ENCODE measurements at regions not wholly inside any gene's neighbourhood (a gene's known extent, or its start where the extent isn't known, plus 50 kb on each side); places are given as distances from the start of the nearest gene placed in this dataset.

DNA sequence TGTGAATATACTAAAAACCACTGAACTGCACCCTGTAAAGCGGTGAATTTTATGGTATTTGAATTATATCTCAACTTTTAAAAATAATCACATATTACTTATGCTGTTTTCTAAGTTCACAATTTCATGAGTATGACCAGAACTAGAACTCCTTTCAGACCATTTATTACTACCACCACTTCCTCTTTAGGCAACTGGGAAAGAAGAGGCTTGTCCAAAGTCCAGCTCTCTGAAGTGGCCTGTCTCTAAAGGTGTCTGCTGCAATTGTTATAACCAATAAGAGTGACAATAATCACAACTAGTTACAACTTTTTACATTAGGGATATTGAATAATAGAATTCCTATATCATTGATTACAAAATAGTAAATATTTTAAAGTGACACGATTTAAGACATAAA lies 267.9 kb upstream of the PIK3C3 start:
- DNase-seq (ENCODE audit: low read depth), result no peak
- TF ChIP-seq POLR2A (IDR thresholded peaks at IDR 0.05; ENCODE audit: extremely low read depth, insufficient read length), result no peak
- TF ChIP-seq, protein P1, sequence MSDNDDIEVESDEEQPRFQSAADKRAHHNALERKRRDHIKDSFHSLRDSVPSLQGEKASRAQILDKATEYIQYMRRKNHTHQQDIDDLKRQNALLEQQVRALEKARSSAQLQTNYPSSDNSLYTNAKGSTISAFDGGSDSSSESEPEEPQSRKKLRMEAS (IDR thresholded peaks at IDR 0.05; ENCODE audit: low read depth, low read length), result no peak
- TF ChIP-seq, protein P2, sequence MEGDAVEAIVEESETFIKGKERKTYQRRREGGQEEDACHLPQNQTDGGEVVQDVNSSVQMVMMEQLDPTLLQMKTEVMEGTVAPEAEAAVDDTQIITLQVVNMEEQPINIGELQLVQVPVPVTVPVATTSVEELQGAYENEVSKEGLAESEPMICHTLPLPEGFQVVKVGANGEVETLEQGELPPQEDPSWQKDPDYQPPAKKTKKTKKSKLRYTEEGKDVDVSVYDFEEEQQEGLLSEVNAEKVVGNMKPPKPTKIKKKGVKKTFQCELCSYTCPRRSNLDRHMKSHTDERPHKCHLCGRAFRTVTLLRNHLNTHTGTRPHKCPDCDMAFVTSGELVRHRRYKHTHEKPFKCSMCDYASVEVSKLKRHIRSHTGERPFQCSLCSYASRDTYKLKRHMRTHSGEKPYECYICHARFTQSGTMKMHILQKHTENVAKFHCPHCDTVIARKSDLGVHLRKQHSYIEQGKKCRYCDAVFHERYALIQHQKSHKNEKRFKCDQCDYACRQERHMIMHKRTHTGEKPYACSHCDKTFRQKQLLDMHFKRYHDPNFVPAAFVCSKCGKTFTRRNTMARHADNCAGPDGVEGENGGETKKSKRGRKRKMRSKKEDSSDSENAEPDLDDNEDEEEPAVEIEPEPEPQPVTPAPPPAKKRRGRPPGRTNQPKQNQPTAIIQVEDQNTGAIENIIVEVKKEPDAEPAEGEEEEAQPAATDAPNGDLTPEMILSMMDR (IDR thresholded peaks at IDR 0.05; ENCODE audit: low read depth, low read length), result no peak
- no peak overlapping the region for H3K4me3 ChIP-seq (ENCODE audit: low read depth, low read length)

DNA sequence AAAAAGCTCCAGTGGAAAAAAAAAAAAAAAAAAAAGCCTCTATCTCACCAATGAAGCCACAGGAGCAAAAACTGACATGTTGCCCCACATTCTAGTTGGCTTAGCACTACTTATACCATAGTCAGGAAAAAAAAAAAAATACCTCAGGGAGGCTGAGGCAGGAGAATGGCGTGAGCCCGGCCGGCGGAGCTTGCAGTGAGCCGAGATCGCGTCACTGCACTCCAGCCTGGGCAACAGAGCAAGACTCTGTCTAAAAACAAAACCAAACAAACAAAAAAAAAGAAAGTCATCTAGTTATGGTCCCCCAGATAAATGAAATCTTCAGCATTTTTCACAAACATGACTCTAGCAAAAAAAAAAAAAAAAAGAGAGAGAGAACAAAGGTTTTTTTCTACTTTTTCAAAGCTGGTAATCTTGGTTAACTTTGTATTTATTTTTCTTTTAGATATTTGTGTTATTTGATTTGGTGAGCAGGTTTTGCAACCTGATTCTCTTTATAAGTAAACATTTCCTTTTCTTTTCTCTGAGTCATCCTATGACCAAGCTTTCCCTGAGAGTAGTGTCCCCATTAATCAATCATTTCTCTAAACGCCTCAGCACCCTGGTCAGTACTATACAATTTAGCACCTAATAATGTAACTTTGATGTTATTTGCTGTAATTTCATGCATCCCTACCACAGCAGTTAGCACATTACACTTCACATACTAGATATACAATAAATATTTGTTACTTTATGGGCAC lies 273.7 kb upstream of the PIK3C3 start:
- TF ChIP-seq, protein P2 (IDR thresholded peaks at IDR 0.05; ENCODE audit: low read depth, low read length), result no peak
- TF ChIP-seq, protein P1 (IDR thresholded peaks at IDR 0.05; ENCODE audit: low read depth, low read length), result no peak
- no peak for TF ChIP-seq MYC (IDR thresholded peaks at IDR 0.05; ENCODE audit: low read depth, low read length)
- no peak for TF ChIP-seq POLR2A (IDR thresholded peaks at IDR 0.05; ENCODE audit: extremely low read depth, insufficient read length)
- no peak for DNase-seq (ENCODE audit: low read depth)
- H3K4me3 ChIP-seq (ENCODE audit: low read depth, low read length), result no peak overlapping the region

DNA sequence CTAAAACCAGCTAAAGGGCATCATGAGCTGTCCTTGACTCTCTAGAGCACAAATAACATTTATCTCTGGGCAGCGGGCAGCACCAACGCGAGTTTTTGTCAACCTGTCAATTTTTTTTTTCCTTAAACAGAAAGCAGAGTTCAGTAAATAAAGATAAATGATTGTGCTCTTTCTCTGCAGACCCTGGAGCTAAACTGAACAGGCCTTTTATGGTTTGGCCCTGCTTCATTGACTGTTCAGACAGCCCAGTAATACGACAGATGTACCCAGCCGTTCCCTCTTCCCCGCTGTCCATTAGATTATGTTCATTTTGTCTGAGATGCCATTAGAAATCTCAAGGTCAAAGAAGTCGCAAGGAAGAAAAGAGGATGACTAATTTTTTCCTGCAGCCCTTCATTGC lies 280.5 kb upstream of the PIK3C3 start:
- DNase-seq (ENCODE audit: low read depth), result no peak
- TF ChIP-seq, protein P1 (IDR thresholded peaks at IDR 0.05; ENCODE audit: low read depth, low read length), result no peak
- TF ChIP-seq, protein P2 (IDR thresholded peaks at IDR 0.05; ENCODE audit: low read depth, low read length), result no peak
- TF ChIP-seq POLR2A (IDR thresholded peaks at IDR 0.05; ENCODE audit: extremely low read depth, insufficient read length) (no peak), MYC (IDR thresholded peaks at IDR 0.05; ENCODE audit: low read depth, low read length) (no peak)
- H3K4me3 ChIP-seq (ENCODE audit: low read depth, low read length), result no peak overlapping the region

DNA sequence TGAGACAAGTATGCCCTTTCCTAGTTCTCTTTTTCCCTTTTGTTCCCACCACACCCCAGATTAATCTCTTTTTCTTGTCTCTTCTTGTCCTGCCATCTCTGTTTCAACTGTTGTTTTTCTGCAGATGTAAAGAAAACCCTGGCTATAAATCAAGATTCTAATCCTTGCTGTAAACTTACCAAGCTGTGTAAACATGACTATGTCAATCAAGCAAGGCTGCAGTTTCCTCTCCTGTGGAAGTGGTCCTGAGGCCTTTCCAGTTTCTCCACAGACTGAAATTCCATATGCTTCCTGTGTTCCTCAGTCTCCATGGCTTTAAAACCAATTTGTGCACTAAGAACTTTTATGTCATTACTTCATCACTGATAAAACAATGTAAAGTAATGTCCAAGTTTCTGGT lies 288.8 kb upstream of the PIK3C3 start:
- H3K4me3 ChIP-seq (ENCODE audit: low read depth, low read length), result no peak overlapping the region
- DNase-seq (ENCODE audit: low read depth), result no peak
- TF ChIP-seq POLR2A (IDR thresholded peaks at IDR 0.05; ENCODE audit: extremely low read depth, insufficient read length), result no peak
- TF ChIP-seq, protein P2 (IDR thresholded peaks at IDR 0.05; ENCODE audit: low read depth, low read length), result no peak
- TF ChIP-seq, protein P1 (IDR thresholded peaks at IDR 0.05; ENCODE audit: low read depth, low read length), result no peak
- TF ChIP-seq MYC (IDR thresholded peaks at IDR 0.05; ENCODE audit: low read depth, low read length), result no peak

DNA sequence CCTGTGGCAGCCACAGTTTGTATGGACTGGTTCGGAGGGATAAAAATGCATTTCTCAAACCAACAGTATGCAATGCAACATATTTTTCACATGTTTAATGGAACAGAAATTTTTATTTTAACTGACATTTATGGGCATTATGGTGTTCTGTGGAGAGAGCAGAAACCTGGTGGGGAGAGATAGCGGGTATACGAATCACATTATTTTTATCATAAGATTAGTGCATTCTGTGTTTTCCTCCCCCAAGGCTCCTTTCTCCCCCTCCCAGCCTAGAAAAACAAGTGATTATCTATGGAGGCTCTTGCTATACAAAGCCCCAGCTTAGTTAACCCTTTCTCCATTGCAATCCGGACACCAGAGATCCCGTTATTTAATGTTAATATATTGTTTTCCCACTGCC lies 289.8 kb upstream of the PIK3C3 start:
- DNase-seq (ENCODE audit: low read depth), result no peak
- no peak overlapping the region for H3K4me3 ChIP-seq (ENCODE audit: low read depth, low read length)
- TF ChIP-seq, protein P1 (IDR thresholded peaks at IDR 0.05; ENCODE audit: low read depth, low read length), result no peak
- TF ChIP-seq POLR2A (IDR thresholded peaks at IDR 0.05; ENCODE audit: extremely low read depth, insufficient read length) (no peak), MYC (IDR thresholded peaks at IDR 0.05; ENCODE audit: low read depth, low read length) (no peak)
- TF ChIP-seq, protein P2 (IDR thresholded peaks at IDR 0.05; ENCODE audit: low read depth, low read length), result no peak
